HG03097 (cell line): ENCODE measurements at regions not wholly inside any gene's neighbourhood (a gene's known extent, or its start where the extent isn't known, plus 50 kb on each side); places are given as distances from the start of the nearest gene placed in this dataset.
"Not testable (repeated sequence)": the region's sequence is repeated elsewhere in the genome, so short reads cannot be mapped to it uniquely, and the experiment has no call there.

Experiments used
- ATAC-seq: cut with Tn5 transposase; IDR thresholded peaks from one replicate; pipeline ENCODE4 v1.9.1; 2021; ENCODE audit not compliant: unreplicated experiment, low FRiP score

DNA sequence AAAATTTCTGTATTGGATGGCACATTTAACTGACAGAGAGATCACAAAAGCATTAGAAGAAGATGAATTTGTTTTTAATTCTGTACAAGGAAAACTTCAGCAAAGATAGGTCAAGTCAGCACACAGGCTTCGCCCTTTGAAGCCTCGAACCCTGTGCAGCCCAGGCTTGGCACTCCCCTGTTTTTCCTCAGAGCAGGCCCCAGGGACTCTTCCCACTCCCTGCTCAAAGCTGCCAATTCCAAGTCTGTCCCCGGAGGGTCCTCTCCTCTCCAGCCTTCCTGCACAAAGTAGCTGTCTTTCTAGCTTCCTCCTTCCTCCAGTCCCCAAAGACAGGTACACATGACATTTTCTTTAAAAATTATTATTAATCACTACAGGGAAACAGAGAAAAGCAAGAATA is 466.3 kb downstream of the PPARGC1A start:
- ATAC-seq = no peak

DNA sequence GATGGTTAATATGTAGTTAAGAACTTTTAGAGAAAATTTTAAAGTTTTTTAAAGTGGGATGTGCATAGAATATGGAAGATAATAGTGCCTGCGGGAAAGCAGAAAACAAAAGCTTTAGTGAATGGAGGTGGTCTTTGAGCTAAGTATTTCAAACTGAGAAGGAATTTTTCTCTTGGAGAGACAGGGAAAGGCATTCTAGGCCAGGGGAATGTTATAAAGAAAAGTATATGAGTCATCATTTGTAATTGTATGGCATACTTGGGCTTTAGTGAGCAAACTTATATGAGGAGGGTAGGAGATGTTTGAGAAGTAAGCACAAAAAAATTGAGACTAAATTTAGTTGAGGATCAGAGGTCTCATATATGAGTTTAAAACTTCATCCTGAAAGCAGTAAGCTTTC is 467.0 kb downstream of the PPARGC1A start:
- ATAC-seq = no peak

DNA sequence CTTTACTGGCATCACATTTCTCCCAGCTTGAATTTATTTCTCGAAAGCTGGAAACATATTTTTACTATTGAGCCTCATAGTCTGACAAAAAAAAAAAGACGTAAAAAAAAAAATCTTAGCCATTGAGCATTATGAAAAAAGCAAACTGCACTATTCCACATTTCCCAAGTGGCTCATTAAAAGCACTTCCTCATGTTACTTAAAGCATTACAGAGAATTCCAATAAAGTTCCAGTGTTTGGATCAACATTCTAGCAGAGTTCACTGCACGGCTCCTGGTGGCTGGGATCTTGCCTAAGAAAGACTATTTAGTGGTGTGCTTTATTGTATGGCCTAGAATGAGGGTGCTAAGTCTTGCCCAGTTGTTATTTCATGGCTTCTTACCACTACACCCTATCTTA is 476.2 kb downstream of the PPARGC1A start:
- ATAC-seq = no peak

DNA sequence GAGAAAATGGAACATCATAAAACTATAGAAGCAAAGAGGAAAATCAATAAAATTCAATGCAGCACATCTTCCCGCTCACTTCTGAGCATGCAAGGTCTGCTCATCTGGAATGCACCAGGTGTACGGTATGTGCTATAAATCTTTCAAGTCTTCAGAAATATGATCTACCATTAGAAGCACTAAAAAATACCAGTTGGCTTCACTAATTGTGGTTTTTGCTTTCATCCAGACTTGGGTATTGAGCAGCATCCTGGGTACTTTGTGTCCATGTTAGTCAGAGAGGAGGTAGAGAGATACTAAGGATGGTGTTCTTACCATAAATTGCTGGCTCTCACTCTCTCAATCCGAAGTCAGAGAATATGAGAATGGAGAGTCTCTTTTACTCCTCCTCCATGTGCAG is 477.1 kb downstream of the PPARGC1A start:
- ATAC-seq = no peak

DNA sequence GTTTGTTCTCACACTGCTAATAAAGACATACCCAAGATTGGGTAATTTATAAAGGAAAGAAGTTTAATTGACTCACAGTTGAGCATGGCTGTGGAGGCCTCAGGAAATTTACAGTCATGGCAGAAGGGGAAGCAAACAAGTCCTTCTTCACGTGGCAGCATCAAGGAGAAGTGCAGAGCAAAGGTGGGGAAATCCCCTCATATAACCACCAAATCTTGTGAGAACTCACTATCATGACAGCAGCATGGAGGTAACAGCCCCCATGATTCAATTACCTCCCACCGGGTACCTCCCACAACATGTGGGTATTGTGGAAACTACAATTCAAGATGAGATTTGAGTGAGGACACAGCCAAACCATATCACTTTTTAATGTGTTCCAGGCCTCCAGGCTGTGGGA is 480.9 kb downstream of the PPARGC1A start:
- ATAC-seq = not testable (repeated sequence)

DNA sequence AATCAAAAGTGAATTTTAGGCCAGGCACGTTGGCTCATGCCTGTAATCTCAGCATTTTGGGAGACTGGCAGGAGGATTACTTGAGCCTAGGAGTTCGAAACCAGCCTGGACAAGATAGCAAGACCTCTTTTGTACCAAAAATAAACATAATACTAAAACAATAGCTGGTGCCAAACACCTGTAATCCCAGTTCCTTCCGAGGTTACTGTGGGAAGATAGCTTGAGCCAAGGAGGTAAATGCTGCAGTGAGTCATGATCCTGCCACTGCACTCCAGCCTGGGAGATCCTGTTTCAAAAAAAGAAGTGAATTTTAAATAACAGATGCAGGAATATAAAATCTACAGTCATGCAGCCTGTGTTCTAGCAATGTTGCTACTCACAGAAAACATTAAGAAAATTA is 488.3 kb downstream of the PPARGC1A start:
- no peak for ATAC-seq

DNA sequence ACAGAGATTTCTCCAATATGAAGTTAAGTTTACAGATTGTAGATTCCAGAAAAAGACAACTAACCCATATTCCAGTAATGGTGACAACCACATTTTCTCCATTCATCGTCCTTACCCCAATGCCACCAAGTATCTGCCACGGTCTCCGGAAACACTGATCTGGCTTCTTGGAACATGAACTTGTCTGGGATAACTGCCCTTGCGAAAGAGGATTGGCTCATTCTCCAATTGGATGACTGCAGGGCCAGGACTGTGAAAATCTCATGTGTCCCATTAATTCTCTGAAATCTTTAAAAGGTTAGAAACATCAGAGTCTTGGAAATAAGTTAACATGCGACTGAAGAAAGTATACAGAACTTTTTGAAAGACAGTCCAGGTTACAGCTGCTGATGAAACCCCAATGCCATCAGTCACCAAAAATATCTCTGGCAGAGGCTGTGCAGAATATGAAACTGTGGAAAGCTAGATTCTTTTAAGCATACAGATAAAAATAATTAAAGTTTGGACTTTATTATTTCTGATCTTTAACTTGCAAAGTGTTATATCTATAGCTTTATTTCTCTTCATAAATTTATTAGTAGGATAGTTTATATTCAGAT is 496.9 kb downstream of the PPARGC1A start:
- no peak for ATAC-seq

DNA sequence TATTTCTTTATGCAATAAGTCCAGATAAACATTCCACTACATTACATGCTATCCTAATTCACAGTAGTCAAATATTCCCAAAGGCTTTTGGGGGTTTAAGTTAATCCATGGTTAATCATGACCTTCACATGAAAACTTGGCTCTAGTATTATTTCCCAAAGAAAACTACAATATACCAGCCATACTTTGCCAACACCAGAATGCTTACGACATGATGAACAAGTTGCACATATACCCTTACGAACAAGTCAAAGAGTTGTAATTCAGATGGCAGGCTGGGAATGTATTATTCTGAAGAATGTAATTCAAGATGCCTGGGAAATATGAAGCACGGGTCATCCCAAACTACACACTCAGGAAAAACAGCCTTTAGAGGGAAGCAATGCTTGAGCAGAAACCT is 499.6 kb downstream of the PPARGC1A start:
- ATAC-seq = no peak

DNA sequence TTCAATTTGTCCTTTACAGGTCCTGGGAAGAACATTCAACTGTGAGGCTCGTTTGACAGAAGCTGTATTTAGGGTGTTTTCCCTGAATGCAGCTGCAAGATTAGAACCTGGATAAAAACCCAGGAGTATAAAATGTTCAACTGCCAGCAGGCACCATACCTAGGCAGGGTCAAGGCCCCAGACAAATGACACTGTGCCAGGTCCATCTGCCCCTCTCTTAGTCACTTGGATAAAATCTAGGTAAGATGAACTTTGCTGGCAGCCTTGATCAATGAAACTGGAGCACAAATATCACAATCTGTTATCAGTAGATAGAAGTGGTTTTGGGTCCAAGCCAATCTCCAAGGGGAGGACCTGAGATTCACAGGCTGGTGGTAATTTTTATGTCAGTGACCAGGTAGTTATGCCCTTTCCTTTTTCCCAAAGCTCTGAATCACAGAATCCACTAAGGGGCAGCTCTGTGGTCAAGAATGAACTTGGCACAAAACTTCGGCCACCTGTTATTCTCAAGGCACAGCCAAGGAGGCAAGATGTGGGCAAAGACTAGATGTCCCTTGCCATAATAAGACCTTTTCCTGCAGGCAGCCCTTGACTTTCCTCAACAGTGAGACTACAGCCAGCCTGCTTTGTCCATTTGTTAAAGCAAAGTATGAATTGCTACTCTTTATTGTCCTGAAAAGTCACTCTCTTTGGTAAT is 501.0 kb downstream of the PPARGC1A start:
- no peak for ATAC-seq

DNA sequence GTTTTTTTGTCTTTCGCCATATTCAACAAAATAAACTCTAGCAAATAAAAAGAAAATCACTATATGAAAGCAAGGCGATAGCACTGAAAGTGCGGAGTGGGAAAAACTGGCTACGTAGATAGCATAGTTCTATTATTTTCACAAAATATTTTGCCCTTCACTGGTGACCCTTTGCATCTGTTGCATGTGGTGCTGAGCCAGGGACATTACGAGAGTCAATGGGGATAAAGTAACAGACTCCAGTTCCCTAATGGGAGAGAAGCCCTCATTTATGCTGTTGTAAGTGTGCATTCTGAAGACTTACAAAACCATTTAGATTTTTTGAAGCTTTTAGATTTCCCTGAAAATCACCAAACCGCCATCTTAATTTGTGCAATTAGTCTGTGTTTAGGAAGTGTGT is 501.6 kb downstream of the PPARGC1A start:
- no peak for ATAC-seq

DNA sequence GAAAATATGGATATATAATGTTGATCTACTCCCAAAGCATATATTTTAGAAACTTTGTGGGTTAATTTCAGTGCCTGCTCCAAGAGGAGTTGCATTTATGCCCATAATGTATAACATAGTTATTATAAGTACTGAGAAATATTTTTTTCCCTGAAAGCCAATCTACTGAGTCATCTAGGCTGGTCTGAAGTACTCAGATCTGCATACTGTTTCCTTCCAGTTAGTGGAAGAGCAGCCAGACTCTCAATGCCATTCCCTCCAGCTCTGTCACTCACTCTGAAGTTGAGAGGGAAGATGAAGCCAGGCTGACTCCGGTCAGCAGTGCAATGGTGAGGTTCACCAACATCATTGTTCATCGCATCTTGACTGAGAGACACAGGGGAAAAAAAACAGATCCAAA is 505.1 kb downstream of the PPARGC1A start:
- no peak for ATAC-seq

DNA sequence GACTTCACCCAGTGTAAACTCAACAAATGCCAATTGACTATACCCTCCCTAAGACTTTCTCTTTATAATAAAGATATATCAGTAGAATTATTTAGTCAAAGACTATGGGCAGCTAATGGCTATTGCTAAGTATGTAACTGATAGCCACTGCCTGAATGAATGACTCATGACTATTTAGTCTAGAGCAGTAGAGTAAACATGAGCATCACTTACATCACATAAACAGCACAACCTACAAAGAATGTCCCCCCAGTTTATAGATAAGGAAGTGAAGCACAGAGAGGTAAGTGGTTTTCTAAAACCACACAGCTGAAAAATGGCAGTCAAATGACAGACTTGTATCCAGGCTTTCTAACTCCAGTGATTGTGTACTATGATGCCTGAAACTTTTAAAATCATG is 507.0 kb downstream of the PPARGC1A start:
- no peak for ATAC-seq

DNA sequence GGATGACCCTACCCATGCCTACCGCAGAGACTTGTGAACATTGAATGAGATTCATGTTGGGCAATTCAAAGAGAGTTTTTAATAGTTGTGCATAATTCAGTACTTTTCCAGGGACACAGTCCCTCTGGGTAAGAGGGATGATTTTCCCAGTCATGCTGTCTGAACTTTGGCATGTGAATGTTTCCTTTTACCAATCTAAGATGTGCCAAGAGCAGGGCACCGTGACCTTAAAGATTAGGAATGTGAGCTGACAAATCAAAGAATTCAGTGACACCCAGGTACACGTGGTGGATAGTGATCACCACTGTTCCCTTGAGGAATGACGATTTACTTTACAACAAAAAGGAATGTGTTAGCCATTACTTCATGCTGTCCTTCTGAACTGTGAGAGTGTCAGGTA is 515.6 kb downstream of the PPARGC1A start:
- no peak for ATAC-seq

DNA sequence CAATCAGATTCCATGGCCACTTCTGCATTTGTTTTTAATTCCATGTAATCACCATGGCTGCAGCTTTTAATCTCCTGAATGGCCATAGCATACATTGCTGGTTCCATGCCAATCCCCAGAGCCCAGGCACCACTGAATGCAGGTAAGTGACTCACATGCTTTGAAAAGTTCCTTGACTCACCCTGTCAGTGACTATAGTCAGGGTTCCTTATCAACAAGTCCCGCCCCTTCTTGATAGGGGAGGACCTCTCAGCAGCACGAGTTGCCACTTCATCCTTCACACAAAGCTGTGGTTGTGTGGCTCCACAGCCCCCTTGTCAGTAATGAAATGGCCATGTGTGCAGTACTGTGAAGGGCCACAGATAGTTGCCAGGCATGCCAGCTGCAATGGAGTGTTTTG is 516.6 kb downstream of the PPARGC1A start:
- no peak for ATAC-seq

DNA sequence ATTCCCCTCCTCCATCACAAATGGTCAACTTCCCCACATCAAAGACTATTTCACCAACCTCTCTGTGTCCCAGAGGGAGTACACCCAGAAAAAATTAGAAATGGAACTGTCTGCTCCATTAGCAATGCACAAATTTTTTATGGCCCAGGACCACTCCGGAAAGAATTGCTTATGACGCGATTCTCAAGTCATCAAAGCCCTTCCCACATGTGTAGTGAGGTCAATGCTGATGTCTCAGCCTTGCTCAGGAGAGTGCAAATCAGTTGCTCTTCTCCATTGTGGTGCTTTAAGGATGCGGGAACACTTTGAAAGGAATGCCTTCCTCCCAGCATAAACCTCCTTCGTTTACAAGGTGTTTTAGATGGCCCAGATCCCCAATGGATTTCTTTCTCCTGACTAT is 518.3 kb downstream of the PPARGC1A start:
- no peak for ATAC-seq

DNA sequence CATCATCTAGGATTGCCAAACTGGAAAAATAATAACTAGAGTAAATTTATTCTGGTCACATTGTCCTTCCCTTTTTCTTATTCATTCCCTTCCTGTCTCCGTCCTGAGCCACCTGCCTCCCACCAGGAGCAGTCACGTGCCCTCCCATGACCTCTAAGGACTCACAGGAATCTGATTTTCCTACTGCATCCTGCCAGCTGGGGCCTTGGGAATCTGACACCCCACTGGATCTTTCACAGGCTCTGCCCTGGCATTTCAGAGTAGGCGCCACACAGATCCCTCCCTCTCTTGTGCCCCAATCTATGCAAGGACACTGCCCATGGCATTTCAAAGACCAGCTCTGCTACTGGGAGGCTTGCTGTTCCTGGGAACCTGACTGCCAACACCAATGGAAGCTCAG is 520.5 kb downstream of the PPARGC1A start:
- no peak for ATAC-seq

DNA sequence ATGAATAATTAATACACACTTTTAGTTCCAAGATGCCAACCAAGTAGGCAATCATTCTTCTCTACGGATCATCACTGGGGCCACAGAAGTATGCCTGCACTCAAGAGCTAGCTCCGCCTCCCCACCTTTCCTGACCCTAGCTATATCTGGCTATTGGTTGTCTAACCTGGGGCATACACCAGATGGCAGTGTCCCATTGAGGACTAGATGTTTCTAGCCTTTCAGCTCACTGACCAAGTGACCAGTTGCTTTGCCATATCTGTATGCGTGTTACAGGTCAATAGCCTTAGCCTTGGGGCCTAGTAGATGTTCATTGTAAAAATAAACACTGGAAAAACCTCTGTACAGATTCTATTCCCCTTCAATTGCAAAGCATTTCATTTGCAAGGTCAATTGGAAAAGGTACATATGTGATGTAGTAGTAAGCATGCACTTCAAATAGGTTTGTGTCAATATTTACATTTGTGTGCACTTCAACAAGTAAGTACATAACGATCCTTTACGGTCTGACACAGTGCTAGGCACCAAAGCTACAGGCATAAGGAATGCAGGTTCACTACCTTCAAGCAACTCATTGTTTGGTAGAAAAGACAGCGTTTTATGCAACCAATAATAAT is 521.7 kb downstream of the PPARGC1A start:
- no peak for ATAC-seq

DNA sequence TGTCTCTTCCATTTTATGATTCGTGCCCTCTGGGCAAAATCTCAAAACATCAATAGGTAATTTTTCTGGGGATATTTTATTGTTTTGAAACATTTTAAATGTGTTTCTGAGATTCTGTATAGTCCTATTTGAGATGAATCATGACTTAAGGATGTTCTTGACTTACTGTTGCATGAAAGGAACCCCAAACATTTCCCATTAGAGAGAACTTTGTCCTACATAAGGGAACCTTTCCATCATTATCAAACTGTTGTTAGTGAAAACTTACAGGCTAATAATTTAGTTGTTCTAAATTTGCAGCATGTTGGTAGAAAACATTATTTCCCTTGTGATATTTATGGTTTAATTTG is 523.3 kb downstream of the PPARGC1A start:
- ATAC-seq = no peak

DNA sequence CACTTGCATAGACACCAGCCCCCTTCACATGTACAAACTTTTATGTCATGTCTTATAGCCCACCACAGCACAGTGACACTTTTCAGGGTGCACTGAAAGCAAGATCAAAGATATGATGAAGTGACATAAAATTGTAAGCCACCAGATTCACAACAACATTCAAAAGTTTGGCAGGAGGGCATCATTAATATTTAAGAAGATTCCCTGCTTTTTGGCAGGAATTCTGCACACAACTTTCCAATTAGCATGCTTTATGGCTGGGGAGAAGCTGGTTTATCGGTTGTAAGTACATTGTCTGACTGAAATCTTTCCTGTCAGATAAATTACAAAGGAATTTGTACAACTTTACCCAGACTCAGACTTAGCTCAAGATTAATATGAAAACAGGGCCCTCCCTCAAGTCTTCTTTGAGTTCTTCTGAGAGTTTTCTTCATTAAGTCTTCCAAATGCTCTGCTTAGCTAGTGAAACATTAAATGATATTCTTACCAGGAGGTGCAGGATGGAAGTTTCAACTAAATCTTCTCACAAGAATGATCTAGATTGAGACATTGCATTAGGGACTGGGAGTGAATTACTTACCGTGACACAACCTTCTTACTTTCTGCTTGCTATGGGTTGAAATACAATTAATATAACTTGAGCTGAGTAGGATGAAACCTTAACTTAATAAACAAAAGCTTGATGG is 523.8 kb downstream of the PPARGC1A start:
- ATAC-seq = no peak

DNA sequence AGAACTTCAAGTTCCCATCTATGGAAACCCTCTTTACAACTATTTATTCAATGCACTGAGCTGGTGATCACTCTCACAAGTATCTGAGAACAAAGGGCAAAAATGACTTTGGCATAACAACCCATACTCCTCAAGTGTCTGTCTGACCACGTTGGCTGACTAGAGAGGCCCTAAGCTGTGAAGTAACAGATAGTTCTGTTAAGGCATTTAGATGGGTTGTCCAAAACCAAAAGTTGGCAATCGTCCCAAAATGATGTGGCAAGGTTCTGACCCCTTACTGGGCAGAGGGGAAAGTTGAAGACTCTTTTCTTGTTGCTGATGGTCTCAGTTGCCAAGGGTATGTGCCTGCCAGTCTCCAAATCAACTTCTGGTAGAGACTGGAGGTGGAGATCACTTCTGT is 524.8 kb downstream of the PPARGC1A start:
- ATAC-seq = no peak

DNA sequence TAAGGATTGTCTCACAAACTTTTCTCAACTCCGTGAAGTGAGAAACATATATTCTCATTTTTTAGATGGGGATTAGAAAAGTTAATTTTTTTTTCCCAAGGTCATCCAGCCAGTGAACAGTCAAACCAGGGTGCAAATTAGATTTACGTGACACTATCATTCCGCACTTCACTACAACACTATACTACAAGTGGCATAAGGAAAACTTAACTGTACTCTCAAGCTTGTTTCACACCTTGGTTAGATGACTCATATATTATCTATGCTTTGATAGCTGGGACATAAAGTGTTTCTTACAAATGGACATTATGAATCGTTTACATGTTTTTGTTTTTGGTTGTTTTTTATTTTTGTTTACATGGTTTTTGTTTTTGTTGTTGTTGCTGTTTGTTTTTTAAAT is 525.7 kb downstream of the PPARGC1A start:
- no peak for ATAC-seq

DNA sequence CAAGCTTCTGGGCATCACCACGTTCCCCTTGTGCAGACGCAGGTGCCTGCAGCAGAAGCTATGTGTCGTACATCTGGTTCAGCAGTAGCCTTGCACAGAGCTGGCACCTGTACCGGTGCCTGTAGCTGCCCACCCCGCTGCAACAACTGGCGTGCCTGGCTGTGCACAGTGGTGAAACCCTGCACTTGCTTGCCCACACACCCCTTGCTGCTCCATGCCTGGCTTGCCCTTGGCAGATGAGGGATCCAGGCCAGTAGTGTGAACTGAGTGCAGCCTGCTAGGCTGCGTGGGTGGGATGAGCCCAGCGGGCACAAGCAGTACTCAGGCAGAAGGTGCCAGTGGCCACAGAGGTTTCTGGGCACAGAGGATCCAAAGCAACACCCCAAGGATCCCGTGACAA is 528.4 kb downstream of the PPARGC1A start:
- ATAC-seq = no peak
